Keratinocyte (primary cell): ENCODE measurements at regions not wholly inside any gene's neighbourhood (a gene's known extent, or its start where the extent isn't known, plus 50 kb on each side); places are given as distances from the start of the nearest gene placed in this dataset.
"Not testable (repeated sequence)": the region's sequence is repeated elsewhere in the genome, so short reads cannot be mapped to it uniquely, and the experiment has no call there.

Experiments used
- DNase-seq: peaks from one replicate; pipeline ENCODE4 v3.0.0-alpha.2; 2011; ENCODE audit warnings: low read depth, missing footprints, low spot score
- FAIRE-seq: peaks from 2 replicates; lab custom pipeline; 2011; peaks lifted over from hg19 to GRCh38; lab: Jason Lieb, UNC
- H2AFZ ChIP-seq: 2 replicates; pipeline ENCODE4 v1.6.0; 2012; ENCODE audit warnings: low read length, control low read depth, inconsistent platforms; ENCODE audit not compliant: control insufficient read depth
- H3K27ac ChIP-seq: 2 replicates; pipeline ENCODE4 v1.5.1; 2011; ENCODE audit warnings: low read length; ENCODE audit not compliant: control insufficient read depth, insufficient read depth
- H3K27me3 ChIP-seq: 3 replicates; pipeline ENCODE4 v1.6.0; 2011; ENCODE audit warnings: low read length; ENCODE audit not compliant: control insufficient read depth, insufficient read depth; ENCODE audit errors: extremely low read depth
- H3K36me3 ChIP-seq, 2 experiments: 2 replicates in 1 of 2; 3 replicates in 1 of 2; pipeline ENCODE4 v1.5.1; 2011; ENCODE audit warnings: low read length in 2 of 2, mild to moderate bottlenecking in 1 of 2; ENCODE audit not compliant: control insufficient read depth in 2 of 2, insufficient read depth in 2 of 2; ENCODE audit errors: extremely low read depth in 1 of 2
- H3K4me1 ChIP-seq: 3 replicates; pipeline ENCODE4 v1.5.1; 2011; ENCODE audit warnings: low read length; ENCODE audit not compliant: control insufficient read depth, insufficient read depth; ENCODE audit errors: extremely low read depth
- H3K4me2 ChIP-seq: 3 replicates; pipeline ENCODE4 v1.6.0; 2011; ENCODE audit warnings: low read depth, low read length; ENCODE audit not compliant: control insufficient read depth, insufficient read depth; ENCODE audit errors: extremely low read depth
- H3K4me3 ChIP-seq, 3 experiments: fragments of 200-600 bp in 1 of 3; sonication (generic) in 1 of 3; 2 replicates in 2 of 3; 3 replicates in 1 of 3; pipeline ENCODE4 v1.5.1; 2011 to 2016; ENCODE audit warnings: low read length in 3 of 3, mild to moderate bottlenecking in 3 of 3, control low read depth in 2 of 3, inconsistent platforms in 1 of 3, low read depth in 1 of 3, mixed read lengths in 1 of 3, mixed run types in 1 of 3, moderate library complexity in 1 of 3; ENCODE audit not compliant: control insufficient read depth in 2 of 3, insufficient read depth in 2 of 3; ENCODE audit errors: extremely low read depth in 1 of 3
- H3K79me2 ChIP-seq: 2 replicates; pipeline ENCODE4 v1.6.0; 2012; ENCODE audit warnings: low read length; ENCODE audit not compliant: control insufficient read depth, insufficient read depth
- H3K9ac ChIP-seq: 3 replicates; pipeline ENCODE4 v1.6.0; 2011; ENCODE audit warnings: low read length; ENCODE audit not compliant: control insufficient read depth, insufficient read depth; ENCODE audit errors: extremely low read depth
- H3K9me1 ChIP-seq: 3 replicates; pipeline ENCODE4 v1.6.0; 2011; ENCODE audit warnings: low read length; ENCODE audit not compliant: control insufficient read depth, insufficient read depth; ENCODE audit errors: extremely low read depth
- H3K9me3 ChIP-seq: 2 replicates; pipeline ENCODE4 v1.5.1; 2012; ENCODE audit warnings: low read depth, low read length; ENCODE audit not compliant: control insufficient read depth
- H4K20me1 ChIP-seq: 3 replicates; pipeline ENCODE4 v1.6.0; 2011; ENCODE audit warnings: low read length; ENCODE audit not compliant: control insufficient read depth, insufficient read depth; ENCODE audit errors: extremely low read depth
- dilution Hi-C: fragments of 300-500 bp; cut with MboI; formaldehyde crosslinking; loops from one replicate; pipeline ENCODE4 v1.7.0; 2020; ENCODE audit warnings: low sequenced_read_pairs; ENCODE audit not compliant: extremely low pct_ligation_motif_present
- TF ChIP-seq, protein P1 (sequence below), 3 experiments: IDR thresholded peaks in 1 of 3; conservative IDR thresholded peaks in 1 of 3; optimal IDR thresholded peaks in 1 of 3; 2 replicates in 2 of 3; 3 replicates in 1 of 3; pipeline versions ENCODE3 to v1.5.1; 2011; ENCODE audit warnings: low read length in 3 of 3, mild to moderate bottlenecking in 3 of 3, moderate library complexity in 2 of 3, control low read depth in 1 of 3, inconsistent platforms in 1 of 3; ENCODE audit not compliant: insufficient read depth in 2 of 3; ENCODE audit errors: extremely low read depth in 1 of 3

DNA sequence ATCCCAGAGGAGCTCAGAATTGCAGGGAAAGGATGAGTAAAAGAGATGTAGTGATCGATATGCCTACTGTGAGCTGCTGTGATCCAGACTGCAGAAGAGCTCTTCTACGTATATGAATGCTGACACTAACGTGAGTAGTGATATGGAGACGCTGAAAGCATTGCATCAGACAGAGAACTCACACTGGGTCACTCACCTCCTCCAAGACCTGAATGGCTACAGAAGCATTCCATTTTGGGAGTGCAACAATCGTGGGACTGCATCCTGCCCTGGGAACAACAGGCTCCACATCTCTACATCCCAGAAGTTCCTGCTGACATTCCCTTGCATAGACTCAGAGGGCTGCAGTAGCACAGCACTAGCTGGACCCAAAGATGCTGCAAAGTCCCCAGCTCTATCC is 755.9 kb upstream of the MEF2C start:
- dilution Hi-C loops, result no loop called here

DNA sequence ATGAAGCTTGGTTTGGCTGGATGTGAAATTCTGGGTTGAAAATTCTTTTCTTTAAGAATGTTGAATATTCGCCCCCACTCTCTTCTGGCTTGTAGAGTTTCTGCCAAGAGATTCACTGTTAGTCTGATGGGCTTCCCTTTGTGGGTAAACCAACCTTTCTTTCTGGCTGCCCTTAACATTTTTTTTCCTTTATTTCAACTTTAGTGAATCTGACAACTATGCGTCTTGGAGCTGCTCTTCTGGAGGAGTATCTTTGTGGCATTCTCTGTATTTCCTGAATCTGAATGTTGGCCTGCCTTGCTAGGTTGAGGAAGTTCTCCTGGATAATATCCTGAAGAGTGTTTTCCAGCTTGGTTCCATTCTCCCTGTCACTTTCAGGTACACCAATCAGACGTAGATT is 751.2 kb upstream of the MEF2C start:
- FAIRE-seq, dilution Hi-C loops, H3K9me3 ChIP-seq: not testable (repeated sequence)

More for the DNA sequence above, 755.9 kb upstream of the MEF2C start:
- FAIRE-seq (no peak), DNase-seq (no peak)
- H3K9me3 ChIP-seq, result peaks cover 5% of the 10 kb centered on the region
- no peak overlapping the region for H3K4me2 ChIP-seq
- H3K27me3 ChIP-seq, result no peaks in the 10 kb centered on the region
- H3K36me3 ChIP-seq, result no peaks in the 10 kb centered on the region
- H2AFZ ChIP-seq, result no peak overlapping the region
- no peak overlapping the region for H3K4me3 ChIP-seq
- TF ChIP-seq, protein P1, sequence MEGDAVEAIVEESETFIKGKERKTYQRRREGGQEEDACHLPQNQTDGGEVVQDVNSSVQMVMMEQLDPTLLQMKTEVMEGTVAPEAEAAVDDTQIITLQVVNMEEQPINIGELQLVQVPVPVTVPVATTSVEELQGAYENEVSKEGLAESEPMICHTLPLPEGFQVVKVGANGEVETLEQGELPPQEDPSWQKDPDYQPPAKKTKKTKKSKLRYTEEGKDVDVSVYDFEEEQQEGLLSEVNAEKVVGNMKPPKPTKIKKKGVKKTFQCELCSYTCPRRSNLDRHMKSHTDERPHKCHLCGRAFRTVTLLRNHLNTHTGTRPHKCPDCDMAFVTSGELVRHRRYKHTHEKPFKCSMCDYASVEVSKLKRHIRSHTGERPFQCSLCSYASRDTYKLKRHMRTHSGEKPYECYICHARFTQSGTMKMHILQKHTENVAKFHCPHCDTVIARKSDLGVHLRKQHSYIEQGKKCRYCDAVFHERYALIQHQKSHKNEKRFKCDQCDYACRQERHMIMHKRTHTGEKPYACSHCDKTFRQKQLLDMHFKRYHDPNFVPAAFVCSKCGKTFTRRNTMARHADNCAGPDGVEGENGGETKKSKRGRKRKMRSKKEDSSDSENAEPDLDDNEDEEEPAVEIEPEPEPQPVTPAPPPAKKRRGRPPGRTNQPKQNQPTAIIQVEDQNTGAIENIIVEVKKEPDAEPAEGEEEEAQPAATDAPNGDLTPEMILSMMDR (optimal IDR thresholded peaks at IDR 0.05 in 1 of 3, IDR thresholded peaks at IDR 0.05 in 1 of 3, conservative IDR thresholded peaks at IDR 0.05 in 1 of 3; ENCODE audit: extremely low read depth in 1 of 3, insufficient read depth in 2 of 3, low read length in 3 of 3), result no peak
- H4K20me1 ChIP-seq, result no peaks in the 10 kb centered on the region
- no peak overlapping the region for H3K27ac ChIP-seq
- no peak overlapping the region for H3K9ac ChIP-seq
- H3K79me2 ChIP-seq, result no peaks in the 10 kb centered on the region
- no peaks in the 10 kb centered on the region for H3K4me1 ChIP-seq
- H3K9me1 ChIP-seq, result no peaks in the 10 kb centered on the region

DNA sequence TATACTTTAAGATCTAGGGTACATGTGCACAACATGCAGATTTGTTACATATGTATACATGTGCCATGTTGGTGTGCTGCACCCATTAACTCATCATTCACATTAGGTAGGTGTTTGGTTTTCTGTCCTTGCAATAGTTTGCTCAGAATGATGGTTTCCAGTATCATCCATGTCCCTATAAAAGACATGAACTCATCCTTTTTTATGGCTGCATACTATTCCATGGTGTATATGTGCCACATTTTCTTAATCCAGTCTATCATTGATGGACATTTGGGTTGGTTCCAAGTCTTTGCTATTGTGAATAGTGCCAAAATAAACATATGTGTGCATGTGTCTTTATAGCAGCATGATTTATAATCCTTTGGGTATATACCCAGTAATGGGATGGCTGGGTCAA is 747.1 kb upstream of the MEF2C start:
- DNase-seq, FAIRE-seq, H3K27me3 ChIP-seq, H3K36me3 ChIP-seq, H3K79me2 ChIP-seq, H2AFZ ChIP-seq, H4K20me1 ChIP-seq, H3K9me3 ChIP-seq, H3K4me1 ChIP-seq, H3K4me2 ChIP-seq, H3K4me3 ChIP-seq, H3K9ac ChIP-seq, dilution Hi-C loops, H3K9me1 ChIP-seq, H3K27ac ChIP-seq: not testable (repeated sequence)

More for the DNA sequence above, 751.2 kb upstream of the MEF2C start:
- not testable (repeated sequence) for H3K4me1 ChIP-seq, H3K79me2 ChIP-seq, H3K9me1 ChIP-seq, H3K9ac ChIP-seq, H2AFZ ChIP-seq, H3K4me2 ChIP-seq, H3K27ac ChIP-seq, H3K27me3 ChIP-seq, DNase-seq, H3K4me3 ChIP-seq, H4K20me1 ChIP-seq, H3K36me3 ChIP-seq
